ENCODE measurements at regions not wholly inside any gene's neighbourhood (a gene's known extent, or its start where the extent isn't known, plus 50 kb on each side); places are given as distances from the start of the nearest gene placed in this dataset.

DNA sequence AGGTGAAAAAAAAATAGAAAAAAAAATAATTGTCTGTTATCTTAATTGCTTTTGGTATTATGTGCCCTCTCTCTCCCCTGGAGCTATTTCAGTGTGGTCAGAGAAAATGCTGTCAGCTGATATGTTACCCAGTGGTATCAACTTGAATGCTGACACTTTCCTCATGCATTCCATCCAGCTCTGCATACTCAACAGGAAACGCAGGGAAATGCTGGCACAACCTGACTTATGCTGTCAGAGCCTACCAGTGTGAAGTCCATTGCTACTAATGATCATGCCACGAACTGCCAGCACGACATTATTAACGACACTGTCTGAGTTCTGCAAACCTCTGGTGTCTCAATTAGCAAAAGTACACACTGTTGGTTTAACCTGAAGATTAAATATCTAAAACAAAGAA lies 182.8 kb downstream of the ZWINT start:
- TF ChIP-seq POLR2AphosphoS5 (IDR thresholded peaks at IDR 0.05; ENCODE audit: low read depth, low read length) = no peak
- TF ChIP-seq FOXP2 (optimal IDR thresholded peaks at IDR 0.05; ENCODE audit: borderline replicate concordance, extremely low read depth, extremely low read length, insufficient read depth) = no peak
- TF ChIP-seq TAF1 (IDR thresholded peaks at IDR 0.05; ENCODE audit: borderline replicate concordance, insufficient read depth, low read length) = no peak
- TF ChIP-seq SIN3A (IDR thresholded peaks at IDR 0.05; ENCODE audit: borderline replicate concordance, insufficient read depth, low read length) = no peak
- TF ChIP-seq, protein P1, sequence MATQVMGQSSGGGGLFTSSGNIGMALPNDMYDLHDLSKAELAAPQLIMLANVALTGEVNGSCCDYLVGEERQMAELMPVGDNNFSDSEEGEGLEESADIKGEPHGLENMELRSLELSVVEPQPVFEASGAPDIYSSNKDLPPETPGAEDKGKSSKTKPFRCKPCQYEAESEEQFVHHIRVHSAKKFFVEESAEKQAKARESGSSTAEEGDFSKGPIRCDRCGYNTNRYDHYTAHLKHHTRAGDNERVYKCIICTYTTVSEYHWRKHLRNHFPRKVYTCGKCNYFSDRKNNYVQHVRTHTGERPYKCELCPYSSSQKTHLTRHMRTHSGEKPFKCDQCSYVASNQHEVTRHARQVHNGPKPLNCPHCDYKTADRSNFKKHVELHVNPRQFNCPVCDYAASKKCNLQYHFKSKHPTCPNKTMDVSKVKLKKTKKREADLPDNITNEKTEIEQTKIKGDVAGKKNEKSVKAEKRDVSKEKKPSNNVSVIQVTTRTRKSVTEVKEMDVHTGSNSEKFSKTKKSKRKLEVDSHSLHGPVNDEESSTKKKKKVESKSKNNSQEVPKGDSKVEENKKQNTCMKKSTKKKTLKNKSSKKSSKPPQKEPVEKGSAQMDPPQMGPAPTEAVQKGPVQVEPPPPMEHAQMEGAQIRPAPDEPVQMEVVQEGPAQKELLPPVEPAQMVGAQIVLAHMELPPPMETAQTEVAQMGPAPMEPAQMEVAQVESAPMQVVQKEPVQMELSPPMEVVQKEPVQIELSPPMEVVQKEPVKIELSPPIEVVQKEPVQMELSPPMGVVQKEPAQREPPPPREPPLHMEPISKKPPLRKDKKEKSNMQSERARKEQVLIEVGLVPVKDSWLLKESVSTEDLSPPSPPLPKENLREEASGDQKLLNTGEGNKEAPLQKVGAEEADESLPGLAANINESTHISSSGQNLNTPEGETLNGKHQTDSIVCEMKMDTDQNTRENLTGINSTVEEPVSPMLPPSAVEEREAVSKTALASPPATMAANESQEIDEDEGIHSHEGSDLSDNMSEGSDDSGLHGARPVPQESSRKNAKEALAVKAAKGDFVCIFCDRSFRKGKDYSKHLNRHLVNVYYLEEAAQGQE (IDR thresholded peaks at IDR 0.05; ENCODE audit: insufficient read depth in 1 of 2, low read depth in 2 of 2, low read length in 2 of 2) = no peak
